ENCODE measurements at regions not wholly inside any gene's neighbourhood (a gene's known extent, or its start where the extent isn't known, plus 50 kb on each side); places are given as distances from the start of the nearest gene placed in this dataset.
"Not testable (repeated sequence)": the region's sequence is repeated elsewhere in the genome, so short reads cannot be mapped to it uniquely, and the experiment has no call there.

- Mint-ChIP-seq H3K9me3 (peaks cover 32% of the 10 kb centered on the region), H3K4me1 (no peaks in the 10 kb centered on the region), H3K4me3 (no peak overlapping the region), H3K27me3 (no peaks in the 10 kb centered on the region), H3K36me3 (ENCODE audit: insufficient read depth) (no peaks in the 10 kb centered on the region), H3K27ac (ENCODE audit: low read depth) (no peak overlapping the region)
- ATAC-seq (replicated peaks; ENCODE audit: extremely low read depth, poor library complexity, severe bottlenecking) (no peak), DNase-seq (ENCODE audit: low spot score in 2 of 2) (no peak)
Measured at GRCh38 chr13:55652657-55653056, 1488.1 kb upstream of the PRR20A start.

GRCh38 chr13:55653497-55653896 lies 1487.2 kb upstream of the PRR20A start:
- ATAC-seq (replicated peaks; ENCODE audit: extremely low read depth, poor library complexity, severe bottlenecking) = no peak
- Mint-ChIP-seq H3K4me3 (no peak overlapping the region), H3K36me3 (ENCODE audit: insufficient read depth) (no peaks in the 10 kb centered on the region), H3K27me3 (no peaks in the 10 kb centered on the region), H3K4me1 (no peaks in the 10 kb centered on the region), H3K9me3 (peaks cover 34% of the 10 kb centered on the region), H3K27ac (ENCODE audit: low read depth) (no peak overlapping the region)
- no peak for DNase-seq (ENCODE audit: low spot score in 2 of 2)

- Mint-ChIP-seq H3K36me3 (ENCODE audit: insufficient read depth) (no peaks in the 10 kb centered on the region), H3K9me3 (peaks cover 34% of the 10 kb centered on the region), H3K27ac (ENCODE audit: low read depth) (no peak overlapping the region), H3K27me3 (no peaks in the 10 kb centered on the region), H3K4me3 (no peak overlapping the region), H3K4me1 (no peaks in the 10 kb centered on the region)
- ATAC-seq (replicated peaks; ENCODE audit: extremely low read depth, poor library complexity, severe bottlenecking) = no peak
- no peak for DNase-seq (ENCODE audit: low spot score in 2 of 2)
Measured at GRCh38 chr13:55654243-55654642, 1486.5 kb upstream of the PRR20A start.

- not testable (repeated sequence) for DNase-seq (ENCODE audit: low spot score in 2 of 2); ATAC-seq (replicated peaks; ENCODE audit: extremely low read depth, poor library complexity, severe bottlenecking); H3K27ac Mint-ChIP-seq (ENCODE audit: low read depth); H3K27me3 Mint-ChIP-seq; H3K36me3 Mint-ChIP-seq (ENCODE audit: insufficient read depth); H3K4me3 Mint-ChIP-seq; H3K4me1 Mint-ChIP-seq
- peaks cover 48% of the 10 kb centered on the region for H3K9me3 Mint-ChIP-seq
Measured at GRCh38 chr13:55660264-55660663, 1480.5 kb upstream of the PRR20A start.

- Mint-ChIP-seq H3K4me3 (no peak overlapping the region), H3K27ac (ENCODE audit: low read depth) (no peak overlapping the region), H3K27me3 (no peaks in the 10 kb centered on the region), H3K4me1 (no peaks in the 10 kb centered on the region), H3K36me3 (ENCODE audit: insufficient read depth) (peaks cover 3% of the 10 kb centered on the region), H3K9me3 (peaks cover 42% of the 10 kb centered on the region)
- ATAC-seq (replicated peaks; ENCODE audit: extremely low read depth, poor library complexity, severe bottlenecking) (no peak), DNase-seq (ENCODE audit: low spot score in 2 of 2) (no peak)
Measured at GRCh38 chr13:55660851-55661250, 1479.9 kb upstream of the PRR20A start.

- ATAC-seq (replicated peaks; ENCODE audit: extremely low read depth, poor library complexity, severe bottlenecking) (no peak), DNase-seq (ENCODE audit: low spot score in 2 of 2) (no peak)
- no peak overlapping the region for H3K4me3 Mint-ChIP-seq
- H3K27me3 Mint-ChIP-seq = no peaks in the 10 kb centered on the region
- no peak overlapping the region for H3K27ac Mint-ChIP-seq (ENCODE audit: low read depth)
- no peaks in the 10 kb centered on the region for H3K4me1 Mint-ChIP-seq
- H3K9me3 Mint-ChIP-seq = peaks cover 39% of the 10 kb centered on the region
- peaks cover 3% of the 10 kb centered on the region for H3K36me3 Mint-ChIP-seq (ENCODE audit: insufficient read depth)
Measured at GRCh38 chr13:55661505-55661904, 1479.2 kb upstream of the PRR20A start.

- Mint-ChIP-seq H3K4me3 (no peak overlapping the region), H3K9me3 (peaks cover 25% of the 10 kb centered on the region), H3K27ac (ENCODE audit: low read depth) (no peak overlapping the region), H3K36me3 (ENCODE audit: insufficient read depth) (peaks cover 3% of the 10 kb centered on the region), H3K27me3 (no peaks in the 10 kb centered on the region), H3K4me1 (no peaks in the 10 kb centered on the region)
- DNase-seq (ENCODE audit: low spot score in 2 of 2) = no peak
- no peak for ATAC-seq (replicated peaks; ENCODE audit: extremely low read depth, poor library complexity, severe bottlenecking)
Measured at GRCh38 chr13:55664178-55664577, 1476.5 kb upstream of the PRR20A start.

- H3K4me1 Mint-ChIP-seq = no peaks in the 10 kb centered on the region
- DNase-seq (ENCODE audit: low spot score in 2 of 2) (no peak), ATAC-seq (replicated peaks; ENCODE audit: extremely low read depth, poor library complexity, severe bottlenecking) (no peak)
- H3K4me3 Mint-ChIP-seq = no peak overlapping the region
- H3K36me3 Mint-ChIP-seq (ENCODE audit: insufficient read depth) = no peaks in the 10 kb centered on the region
- peaks cover 17% of the 10 kb centered on the region for H3K9me3 Mint-ChIP-seq
- no peaks in the 10 kb centered on the region for H3K27me3 Mint-ChIP-seq
- H3K27ac Mint-ChIP-seq (ENCODE audit: low read depth) = no peak overlapping the region
Measured at GRCh38 chr13:55669051-55669450, 1471.7 kb upstream of the PRR20A start.

- Mint-ChIP-seq H3K27me3 (no peaks in the 10 kb centered on the region), H3K4me3 (no peak overlapping the region), H3K36me3 (ENCODE audit: insufficient read depth) (no peaks in the 10 kb centered on the region), H3K27ac (ENCODE audit: low read depth) (no peak overlapping the region), H3K9me3 (peaks cover 38% of the 10 kb centered on the region), H3K4me1 (no peaks in the 10 kb centered on the region)
- ATAC-seq (replicated peaks; ENCODE audit: extremely low read depth, poor library complexity, severe bottlenecking) (no peak), DNase-seq (ENCODE audit: low spot score in 2 of 2) (no peak)
Measured at GRCh38 chr13:55673910-55674309, 1466.8 kb upstream of the PRR20A start.

- Mint-ChIP-seq H3K4me3 (no peak overlapping the region), H3K27ac (ENCODE audit: low read depth) (no peak overlapping the region), H3K4me1 (no peaks in the 10 kb centered on the region), H3K36me3 (ENCODE audit: insufficient read depth) (peaks cover 1% of the 10 kb centered on the region), H3K9me3 (peaks cover 35% of the 10 kb centered on the region), H3K27me3 (no peaks in the 10 kb centered on the region)
- no peak for ATAC-seq (replicated peaks; ENCODE audit: extremely low read depth, poor library complexity, severe bottlenecking)
- DNase-seq (ENCODE audit: low spot score in 2 of 2) = no peak
Measured at GRCh38 chr13:55682776-55683175, 1457.9 kb upstream of the PRR20A start.

- DNase-seq (ENCODE audit: low spot score in 2 of 2) (no peak), ATAC-seq (replicated peaks; ENCODE audit: extremely low read depth, poor library complexity, severe bottlenecking) (no peak)
- Mint-ChIP-seq H3K4me3 (no peak overlapping the region), H3K4me1 (no peaks in the 10 kb centered on the region), H3K36me3 (ENCODE audit: insufficient read depth) (no peaks in the 10 kb centered on the region), H3K9me3 (peaks cover 9% of the 10 kb centered on the region), H3K27ac (ENCODE audit: low read depth) (no peak overlapping the region), H3K27me3 (no peaks in the 10 kb centered on the region)
Measured at GRCh38 chr13:55705526-55705925, 1435.2 kb upstream of the PRR20A start.

GRCh38 chr13:55705971-55706370 lies 1434.7 kb upstream of the PRR20A start:
- no peak for DNase-seq (ENCODE audit: low spot score in 2 of 2)
- Mint-ChIP-seq H3K36me3 (ENCODE audit: insufficient read depth) (no peaks in the 10 kb centered on the region), H3K27me3 (no peaks in the 10 kb centered on the region), H3K27ac (ENCODE audit: low read depth) (no peak overlapping the region), H3K9me3 (peaks cover 9% of the 10 kb centered on the region), H3K4me1 (no peaks in the 10 kb centered on the region), H3K4me3 (no peak overlapping the region)
- ATAC-seq (replicated peaks; ENCODE audit: extremely low read depth, poor library complexity, severe bottlenecking) = no peak

- H3K27ac Mint-ChIP-seq (ENCODE audit: low read depth) = no peak overlapping the region
- H3K4me3 Mint-ChIP-seq = no peak overlapping the region
- H3K36me3 Mint-ChIP-seq (ENCODE audit: insufficient read depth) = no peaks in the 10 kb centered on the region
- DNase-seq (ENCODE audit: low spot score in 2 of 2) (no peak), ATAC-seq (replicated peaks; ENCODE audit: extremely low read depth, poor library complexity, severe bottlenecking) (no peak)
- H3K27me3 Mint-ChIP-seq = no peaks in the 10 kb centered on the region
- peaks cover 32% of the 10 kb centered on the region for H3K9me3 Mint-ChIP-seq
- no peaks in the 10 kb centered on the region for H3K4me1 Mint-ChIP-seq
Measured at GRCh38 chr13:55714120-55714519, 1426.6 kb upstream of the PRR20A start.

- peaks cover 18% of the 10 kb centered on the region for H3K9me3 Mint-ChIP-seq
- H3K36me3 Mint-ChIP-seq (ENCODE audit: insufficient read depth) = no peaks in the 10 kb centered on the region
- DNase-seq (ENCODE audit: low spot score in 2 of 2) (no peak), ATAC-seq (replicated peaks; ENCODE audit: extremely low read depth, poor library complexity, severe bottlenecking) (no peak)
- H3K27me3 Mint-ChIP-seq = no peaks in the 10 kb centered on the region
- H3K4me1 Mint-ChIP-seq = no peaks in the 10 kb centered on the region
- H3K27ac Mint-ChIP-seq (ENCODE audit: low read depth) = no peak overlapping the region
- H3K4me3 Mint-ChIP-seq = no peak overlapping the region
Measured at GRCh38 chr13:55727683-55728082, 1413.0 kb upstream of the PRR20A start.

Measured in central memory CD8-positive, alpha-beta T cell (primary cell).